Activated CD4-positive, alpha-beta T cell treated with anti-CD3 and anti-CD28 coated beads, Interleukin-2, amount 10 ng/mL, durations not matched to agents 7 days and 5 days (primary cell): ENCODE measurements at regions not wholly inside any gene's neighbourhood (a gene's known extent, or its start where the extent isn't known, plus 50 kb on each side); places are given as distances from the start of the nearest gene placed in this dataset.

ENCODE experiments used
- CTCF ChIA-PET: fragments of 350-600 bp; sonication (Branson Sonifier 250); formaldehyde crosslinking; loops from one replicate; lab custom pipeline; 2021; ENCODE audit warnings: antibody characterized with exemption; lab: Charles Lee
- POLR2A ChIA-PET: fragments of 350-600 bp; sonication (Branson Sonifier 250); formaldehyde crosslinking; loops from one replicate; lab custom pipeline; 2021; ENCODE audit warnings: antibody characterized with exemption; lab: Charles Lee
- DNase-seq: peaks from one replicate; pipeline ENCODE4 v3.0.0-alpha.2; 2020
- H3K27ac Mint-ChIP-seq: one replicate; pipeline ENCODE4 v1.8.0; 2021; ENCODE audit warnings: mild to moderate bottlenecking, moderate library complexity, mixed read lengths
- H3K27me3 Mint-ChIP-seq: one replicate; pipeline ENCODE4 v1.8.0; 2021; ENCODE audit warnings: mixed read lengths
- H3K36me3 Mint-ChIP-seq: one replicate; pipeline ENCODE4 v1.8.0; 2021; ENCODE audit warnings: low read depth, mixed read lengths
- H3K4me1 Mint-ChIP-seq: one replicate; pipeline ENCODE4 v1.8.0; 2021; ENCODE audit warnings: mixed read lengths
- H3K4me3 Mint-ChIP-seq: one replicate; pipeline ENCODE4 v1.8.0; 2021; ENCODE audit warnings: mild to moderate bottlenecking, moderate library complexity, mixed read lengths
- H3K9me3 Mint-ChIP-seq: one replicate; pipeline ENCODE4 v1.8.0; 2021; ENCODE audit warnings: mixed read lengths

- peaks cover 3% of the 10 kb centered on the region for H3K9me3 Mint-ChIP-seq
- H3K27ac Mint-ChIP-seq, result no peak overlapping the region
- H3K4me3 Mint-ChIP-seq, result no peak overlapping the region
- ChIA-PET POLR2A (no interaction called here), CTCF (no interaction called here)
- H3K4me1 Mint-ChIP-seq, result no peaks in the 10 kb centered on the region
- no peaks in the 10 kb centered on the region for H3K27me3 Mint-ChIP-seq
- DNase-seq, result no peak
- H3K36me3 Mint-ChIP-seq, result no peaks in the 10 kb centered on the region
Observed at GRCh38 chr4:177952723-177953122, 510.5 kb upstream of the AGA start.

GRCh38 chr4:177957596-177958360, 515.5 kb upstream of the AGA start:
- Mint-ChIP-seq H3K4me3 (no peak overlapping the region), H3K9me3 (no peaks in the 10 kb centered on the region), H3K27me3 (no peaks in the 10 kb centered on the region), H3K4me1 (no peaks in the 10 kb centered on the region), H3K36me3 (no peaks in the 10 kb centered on the region), H3K27ac (no peak overlapping the region)
- CTCF ChIA-PET, result no interaction called here
- POLR2A ChIA-PET, result no interaction called here
- no peak for DNase-seq

DNA sequence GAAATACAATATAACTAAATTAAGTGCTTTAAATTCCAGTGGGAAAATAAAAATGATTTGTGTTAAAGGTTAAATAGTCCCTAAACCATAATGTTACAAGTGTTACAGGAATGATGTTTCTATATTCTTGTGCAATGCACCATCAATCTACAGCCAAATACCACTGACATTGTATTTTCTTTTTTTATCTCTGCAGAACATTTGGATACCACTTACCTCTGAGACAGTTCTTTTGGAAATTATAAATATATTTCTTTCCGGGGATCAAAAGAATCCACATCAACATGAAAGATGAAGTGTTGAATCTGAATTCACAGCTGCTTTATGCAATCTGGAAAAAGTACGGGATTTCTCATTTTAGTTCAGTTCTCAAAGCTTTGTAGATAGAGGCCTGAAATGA, 518.3 kb upstream of the AGA start:
- DNase-seq, result no peak
- ChIA-PET POLR2A (no interaction called here), CTCF (no interaction called here)
- Mint-ChIP-seq H3K36me3 (no peaks in the 10 kb centered on the region), H3K27me3 (no peaks in the 10 kb centered on the region), H3K4me3 (no peak overlapping the region), H3K4me1 (no peaks in the 10 kb centered on the region), H3K9me3 (no peaks in the 10 kb centered on the region), H3K27ac (no peak overlapping the region)

DNA sequence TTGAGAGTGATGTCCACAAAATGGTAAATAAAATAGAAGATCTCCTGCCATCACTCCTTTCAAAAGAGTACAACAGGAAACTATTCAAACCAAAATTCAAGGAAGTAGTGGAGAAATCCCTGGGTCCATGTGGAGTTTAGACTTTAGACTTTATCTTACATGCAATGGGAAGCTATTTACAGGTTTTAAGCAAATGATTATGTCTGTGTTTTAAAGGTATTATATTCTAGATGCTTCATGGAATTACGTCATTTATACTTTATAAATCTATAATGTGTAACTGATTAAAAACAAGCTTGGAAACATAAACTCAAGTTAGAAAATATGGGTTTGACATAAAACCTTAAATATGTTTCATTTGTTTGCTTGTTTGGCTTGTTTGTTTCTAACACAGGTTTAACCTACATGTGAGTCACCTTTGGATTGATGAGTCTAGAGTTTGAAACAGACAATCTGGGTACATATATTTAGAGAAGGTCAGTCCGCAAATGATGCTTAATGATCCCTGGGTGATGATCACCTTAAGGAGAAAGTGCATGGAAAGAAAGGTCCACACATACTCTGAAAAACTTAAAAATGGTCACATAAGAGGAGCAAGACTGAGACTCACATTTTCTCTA, 519.6 kb upstream of the AGA start:
- no peaks in the 10 kb centered on the region for H3K27me3 Mint-ChIP-seq
- CTCF ChIA-PET, result no interaction called here
- no peaks in the 10 kb centered on the region for H3K36me3 Mint-ChIP-seq
- no peaks in the 10 kb centered on the region for H3K9me3 Mint-ChIP-seq
- no peak overlapping the region for H3K27ac Mint-ChIP-seq
- H3K4me1 Mint-ChIP-seq, result no peaks in the 10 kb centered on the region
- H3K4me3 Mint-ChIP-seq, result no peak overlapping the region
- POLR2A ChIA-PET, result no interaction called here
- no peak for DNase-seq

- CTCF ChIA-PET, result no interaction called here
- no peaks in the 10 kb centered on the region for H3K27me3 Mint-ChIP-seq
- H3K4me3 Mint-ChIP-seq, result no peak overlapping the region
- POLR2A ChIA-PET, result no interaction called here
- no peak for DNase-seq
- H3K9me3 Mint-ChIP-seq, result no peaks in the 10 kb centered on the region
- no peaks in the 10 kb centered on the region for H3K4me1 Mint-ChIP-seq
- no peaks in the 10 kb centered on the region for H3K36me3 Mint-ChIP-seq
- H3K27ac Mint-ChIP-seq, result no peak overlapping the region
Observed at GRCh38 chr4:177964061-177964460, 521.8 kb upstream of the AGA start.

DNA sequence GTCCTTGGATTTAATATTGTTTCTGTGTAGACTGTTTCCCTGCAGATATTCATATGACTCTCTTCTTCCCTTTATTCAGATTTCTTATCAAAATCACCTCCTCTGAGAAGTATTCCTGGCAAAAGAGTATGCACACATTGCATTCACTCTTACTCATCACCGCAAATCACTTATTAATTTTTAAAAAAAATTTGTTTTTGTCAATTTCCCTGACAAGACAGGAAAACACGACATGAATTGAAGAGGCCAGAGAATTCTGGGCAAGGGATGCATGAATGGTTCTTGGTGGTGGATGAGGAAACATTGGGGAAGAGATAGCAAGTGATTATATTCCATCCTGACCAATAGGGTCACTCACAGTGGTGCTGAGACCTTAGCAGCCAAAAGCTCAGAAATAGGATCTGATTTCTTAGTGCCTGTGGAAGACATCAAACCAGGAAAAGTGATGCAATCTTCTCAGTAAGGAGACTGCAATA, 522.5 kb upstream of the AGA start:
- ChIA-PET CTCF (no interaction called here), POLR2A (no interaction called here)
- no peaks in the 10 kb centered on the region for H3K4me1 Mint-ChIP-seq
- H3K9me3 Mint-ChIP-seq, result no peaks in the 10 kb centered on the region
- DNase-seq, result no peak
- no peaks in the 10 kb centered on the region for H3K27me3 Mint-ChIP-seq
- no peak overlapping the region for H3K27ac Mint-ChIP-seq
- H3K36me3 Mint-ChIP-seq, result no peaks in the 10 kb centered on the region
- no peak overlapping the region for H3K4me3 Mint-ChIP-seq

DNA sequence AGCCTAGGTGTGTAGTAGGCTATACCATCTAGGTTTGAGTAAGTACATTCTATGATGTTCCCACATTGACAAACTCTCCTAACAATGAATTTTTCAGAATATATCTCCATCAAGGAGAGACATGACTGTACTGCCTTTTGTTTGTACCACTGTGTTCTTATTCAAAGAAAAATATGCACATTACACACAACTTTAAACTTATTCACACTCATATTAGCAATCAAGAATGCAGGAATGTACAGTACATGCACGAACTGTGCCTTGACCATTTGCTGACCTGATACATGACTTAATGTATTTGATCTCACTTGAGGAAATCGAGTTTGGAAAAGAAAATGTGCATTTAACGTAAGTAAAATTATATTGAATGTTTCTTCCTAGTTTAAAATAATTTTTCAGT, 525.1 kb upstream of the AGA start:
- ChIA-PET CTCF (no interaction called here), POLR2A (no interaction called here)
- H3K9me3 Mint-ChIP-seq, result no peaks in the 10 kb centered on the region
- H3K27ac Mint-ChIP-seq, result no peak overlapping the region
- H3K36me3 Mint-ChIP-seq, result no peaks in the 10 kb centered on the region
- H3K4me3 Mint-ChIP-seq, result no peak overlapping the region
- H3K27me3 Mint-ChIP-seq, result no peaks in the 10 kb centered on the region
- no peaks in the 10 kb centered on the region for H3K4me1 Mint-ChIP-seq
- no peak for DNase-seq

DNA sequence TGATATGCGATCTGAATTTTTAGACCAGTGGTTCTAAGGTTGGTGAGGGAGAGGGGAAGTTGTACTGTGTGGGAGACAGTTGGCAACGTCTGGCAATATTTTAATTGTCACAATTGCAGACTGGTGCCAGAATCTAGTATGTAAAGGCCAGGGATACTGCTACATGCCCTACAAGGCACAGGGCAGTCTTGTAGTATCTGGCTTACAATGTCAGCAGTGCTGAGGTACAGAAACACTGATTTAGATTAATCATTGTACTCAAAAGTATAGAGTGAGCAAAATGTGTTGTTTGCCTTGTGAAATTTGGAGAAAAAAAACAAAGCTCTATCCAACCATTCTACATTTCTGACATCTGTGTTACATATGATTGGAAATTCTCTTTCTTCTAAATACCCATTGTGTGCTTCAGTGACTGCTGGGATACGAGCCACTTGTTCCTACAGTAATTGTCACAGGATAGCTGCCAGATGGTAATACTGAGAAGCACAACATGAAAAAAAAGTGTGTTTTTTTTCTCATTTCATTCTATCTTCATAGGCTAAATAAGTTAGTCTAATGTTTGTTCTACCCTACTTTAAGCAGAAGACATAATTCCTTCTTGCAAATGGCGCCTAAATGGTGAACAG, 526.7 kb upstream of the AGA start:
- no peak for DNase-seq
- no peaks in the 10 kb centered on the region for H3K27me3 Mint-ChIP-seq
- ChIA-PET CTCF (no interaction called here), POLR2A (no interaction called here)
- no peaks in the 10 kb centered on the region for H3K4me1 Mint-ChIP-seq
- H3K9me3 Mint-ChIP-seq, result no peaks in the 10 kb centered on the region
- no peak overlapping the region for H3K27ac Mint-ChIP-seq
- no peaks in the 10 kb centered on the region for H3K36me3 Mint-ChIP-seq
- H3K4me3 Mint-ChIP-seq, result no peak overlapping the region

- ChIA-PET POLR2A (no interaction called here), CTCF (no interaction called here)
- Mint-ChIP-seq H3K27ac (no peak overlapping the region), H3K4me1 (no peaks in the 10 kb centered on the region), H3K36me3 (no peaks in the 10 kb centered on the region), H3K27me3 (no peaks in the 10 kb centered on the region), H3K9me3 (no peaks in the 10 kb centered on the region), H3K4me3 (no peak overlapping the region)
- no peak for DNase-seq
Observed at GRCh38 chr4:177974461-177974860, 532.2 kb upstream of the AGA start.

DNA sequence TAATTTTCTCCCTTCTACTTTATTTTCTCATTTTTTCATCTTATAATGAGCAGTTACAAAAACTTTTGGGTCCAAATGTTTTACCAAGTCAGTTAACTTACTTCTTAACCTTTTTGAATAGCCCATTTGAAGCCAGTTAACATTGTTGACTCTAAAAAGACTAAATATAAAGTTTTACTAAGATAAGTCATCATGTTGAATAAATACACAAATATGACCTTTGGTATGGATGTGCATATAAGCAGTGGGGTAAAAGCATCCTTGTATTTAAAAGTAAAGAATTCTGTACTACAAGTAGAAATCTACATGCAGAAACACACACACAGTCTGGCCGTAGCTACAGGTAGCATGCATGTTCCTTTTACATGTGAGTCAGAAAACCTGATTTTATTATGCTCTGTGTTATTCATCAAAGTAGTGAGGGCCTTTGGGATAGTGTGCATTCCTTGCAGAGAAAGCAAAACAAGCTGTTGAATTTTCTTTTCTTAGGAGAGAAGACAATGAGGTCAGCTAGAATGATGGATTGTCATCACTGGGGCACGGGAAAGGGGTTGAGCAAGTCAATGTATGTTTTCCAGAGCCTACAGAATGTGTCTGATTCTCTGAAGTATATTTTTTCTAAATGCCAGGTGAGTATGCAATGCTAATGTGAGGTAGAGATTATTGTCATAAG, 533.2 kb upstream of the AGA start:
- H3K9me3 Mint-ChIP-seq, result no peaks in the 10 kb centered on the region
- POLR2A ChIA-PET, result no interaction called here
- H3K4me1 Mint-ChIP-seq, result no peaks in the 10 kb centered on the region
- no peak for DNase-seq
- CTCF ChIA-PET, result no interaction called here
- H3K27me3 Mint-ChIP-seq, result no peaks in the 10 kb centered on the region
- H3K36me3 Mint-ChIP-seq, result no peaks in the 10 kb centered on the region
- H3K27ac Mint-ChIP-seq, result no peak overlapping the region
- H3K4me3 Mint-ChIP-seq, result no peak overlapping the region

GRCh38 chr4:177986236-177986635, 544.0 kb upstream of the AGA start:
- CTCF ChIA-PET, result no interaction called here
- H3K4me1 Mint-ChIP-seq, result no peaks in the 10 kb centered on the region
- POLR2A ChIA-PET, result no interaction called here
- no peak overlapping the region for H3K27ac Mint-ChIP-seq
- DNase-seq, result no peak
- no peaks in the 10 kb centered on the region for H3K36me3 Mint-ChIP-seq
- no peak overlapping the region for H3K4me3 Mint-ChIP-seq
- H3K27me3 Mint-ChIP-seq, result no peaks in the 10 kb centered on the region
- H3K9me3 Mint-ChIP-seq, result no peaks in the 10 kb centered on the region

DNA sequence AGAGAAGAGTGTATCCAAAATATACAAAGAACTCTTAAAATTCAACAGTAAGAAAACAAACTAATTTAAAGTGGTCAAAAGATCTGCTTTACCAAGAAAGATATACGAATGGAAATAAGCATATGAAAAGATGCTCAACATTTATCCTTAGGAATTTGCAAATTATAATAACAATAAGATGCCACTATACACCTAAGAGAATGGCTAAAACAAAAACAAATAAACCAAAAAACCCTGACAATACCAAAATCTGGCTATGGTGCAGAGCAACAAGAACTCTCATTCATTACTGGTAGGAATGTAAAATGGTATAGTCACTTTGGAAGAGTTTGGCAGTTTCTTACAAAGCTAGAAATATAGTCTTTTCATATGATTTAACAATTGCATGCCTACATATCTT, 545.7 kb upstream of the AGA start:
- Mint-ChIP-seq H3K4me3 (no peak overlapping the region), H3K27me3 (no peaks in the 10 kb centered on the region), H3K36me3 (no peaks in the 10 kb centered on the region), H3K9me3 (no peaks in the 10 kb centered on the region), H3K27ac (no peak overlapping the region), H3K4me1 (no peaks in the 10 kb centered on the region)
- no peak for DNase-seq
- CTCF ChIA-PET, result no interaction called here
- POLR2A ChIA-PET, result no interaction called here

DNA sequence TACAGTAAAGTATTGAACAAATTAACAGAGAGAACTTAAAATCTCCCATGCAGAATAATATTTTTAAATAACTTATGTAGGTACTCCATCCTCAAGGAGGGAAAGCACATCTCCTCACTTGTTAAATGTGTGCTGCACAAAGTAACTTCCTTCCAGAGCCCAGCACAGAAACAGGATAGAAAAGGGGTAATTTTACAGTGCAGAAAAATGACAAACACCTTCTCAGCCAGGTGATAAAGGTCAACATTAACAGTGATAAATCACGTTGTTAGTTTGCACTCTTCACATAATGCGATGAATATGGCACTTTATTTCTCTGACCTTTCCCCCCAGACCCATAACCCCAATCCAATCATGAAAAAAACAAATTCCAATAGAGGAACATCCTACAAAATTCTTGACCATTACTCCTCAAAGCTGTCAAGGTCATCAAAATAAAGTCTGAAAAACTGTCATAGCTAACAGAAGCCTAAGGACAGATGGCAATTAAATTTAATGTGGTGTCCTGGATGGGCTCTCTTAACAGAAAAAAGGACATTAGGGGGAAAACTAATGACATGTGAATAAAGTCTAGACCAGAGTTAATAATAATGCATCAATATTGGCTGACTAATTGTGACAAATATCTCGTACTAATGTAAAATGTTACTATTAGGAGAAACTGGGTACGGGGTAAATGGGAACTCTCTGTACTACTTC, 547.4 kb upstream of the AGA start:
- Mint-ChIP-seq H3K27ac (no peak overlapping the region), H3K27me3 (no peaks in the 10 kb centered on the region), H3K36me3 (no peaks in the 10 kb centered on the region), H3K9me3 (no peaks in the 10 kb centered on the region), H3K4me1 (no peaks in the 10 kb centered on the region), H3K4me3 (no peak overlapping the region)
- ChIA-PET CTCF (no interaction called here), POLR2A (no interaction called here)
- no peak for DNase-seq
